ENCODE measurements at regions not wholly inside any gene's neighbourhood (a gene's known extent, or its start where the extent isn't known, plus 50 kb on each side); places are given as distances from the start of the nearest gene placed in this dataset.
A peak's percentile ranks its signal among the peaks of the same experiment; 100 is the strongest.

- DNase-seq: peak in 1 of 3 donors; percentile 31
These were observed 299.0 kb upstream of the STXBP5 start for GRCh38 chr6:146905181-146905704.

GRCh38 chr6:146908786-146909185, 295.4 kb upstream of the STXBP5 start:
- Histone ChIP-seq H3K36me3 (no peaks in the 10 kb centered on the region), H3K9me3 (no peaks in the 10 kb centered on the region), H3K4me1 (no peaks in the 10 kb centered on the region), H3K27me3 (no peaks in the 10 kb centered on the region), H3K4me3 (no peak overlapping the region), H3K27ac (no peak overlapping the region)
- 90% methylated on average over 4 of the region's 4 CpGs for WGBS (ENCODE audit: insufficient coverage, low coverage, low lambda C conversion rate, missing lambda C conversion rate)
- no peak for ATAC-seq
- TF ChIP-seq POLR2A (IDR thresholded peaks at IDR 0.05): no peak
- TF ChIP-seq CTCF (IDR thresholded peaks at IDR 0.05): no peak
- DNase-seq: no peak
- intact Hi-C loops (cut with DNase I): no loop called here

More at GRCh38 chr6:146905181-146905704, 299.0 kb upstream of the STXBP5 start:
- peak in 3 of 4 donors; percentile 40 to 87 (median 67) for ATAC-seq
- intact Hi-C loops (cut with DNase I): no loop called here
- Histone ChIP-seq H3K27ac (no peak overlapping the region), H3K4me1 (no peaks in the 10 kb centered on the region), H3K36me3 (no peaks in the 10 kb centered on the region), H3K9me3 (no peaks in the 10 kb centered on the region), H3K4me3 (no peak overlapping the region), H3K27me3 (no peaks in the 10 kb centered on the region)
- no peak for TF ChIP-seq POLR2A (IDR thresholded peaks at IDR 0.05)
- TF ChIP-seq CTCF (IDR thresholded peaks at IDR 0.05): no peak

DNA sequence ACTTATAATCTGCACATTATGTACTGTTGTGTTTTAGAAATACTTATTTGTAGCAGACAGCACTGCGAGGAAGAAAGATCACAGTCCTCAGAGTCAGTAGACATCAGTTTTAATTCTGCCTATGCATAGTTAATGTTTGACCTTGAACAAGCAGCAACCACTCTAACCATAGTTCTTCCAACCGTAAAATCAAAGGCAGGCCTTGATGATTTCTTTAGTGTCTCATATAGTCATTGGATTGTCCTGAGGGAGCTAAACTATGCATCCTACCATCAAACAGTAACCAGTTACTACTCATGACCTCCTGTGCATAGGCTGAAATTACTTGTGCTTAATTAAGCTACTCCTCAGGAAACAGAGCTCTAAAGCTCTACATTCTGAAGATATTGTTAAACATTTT, 294.8 kb upstream of the STXBP5 start:
- ATAC-seq (no peak), DNase-seq (no peak)
- Histone ChIP-seq H3K27ac (no peak overlapping the region), H3K27me3 (no peaks in the 10 kb centered on the region), H3K36me3 (no peaks in the 10 kb centered on the region), H3K9me3 (no peaks in the 10 kb centered on the region), H3K4me1 (no peaks in the 10 kb centered on the region), H3K4me3 (no peak overlapping the region)
- WGBS (ENCODE audit: insufficient coverage, low coverage, low lambda C conversion rate, missing lambda C conversion rate): 44% methylated on average over 2 of the region's 2 CpGs
- TF ChIP-seq POLR2A (IDR thresholded peaks at IDR 0.05) (no peak), CTCF (IDR thresholded peaks at IDR 0.05) (no peak)
- intact Hi-C loops (cut with DNase I): no loop called here

- intact Hi-C loops (cut with DNase I): no loop called here
- WGBS (ENCODE audit: insufficient coverage, low coverage, low lambda C conversion rate, missing lambda C conversion rate): 50% methylated on average over 1 of the region's 2 CpGs
These were observed 294.3 kb upstream of the STXBP5 start for GRCh38 chr6:146909886-146910285.

More at GRCh38 chr6:146909886-146910285, 294.3 kb upstream of the STXBP5 start:
- no peak for DNase-seq
- Histone ChIP-seq H3K27me3 (no peaks in the 10 kb centered on the region), H3K4me3 (no peak overlapping the region), H3K9me3 (no peaks in the 10 kb centered on the region), H3K27ac (no peak overlapping the region), H3K36me3 (no peaks in the 10 kb centered on the region), H3K4me1 (no peaks in the 10 kb centered on the region)
- TF ChIP-seq CTCF (IDR thresholded peaks at IDR 0.05): no peak
- no peak for TF ChIP-seq POLR2A (IDR thresholded peaks at IDR 0.05)
- ATAC-seq: no peak
